ENCODE measurements at regions not wholly inside any gene's neighbourhood (a gene's known extent, or its start where the extent isn't known, plus 50 kb on each side); places are given as distances from the start of the nearest gene placed in this dataset.

DNA sequence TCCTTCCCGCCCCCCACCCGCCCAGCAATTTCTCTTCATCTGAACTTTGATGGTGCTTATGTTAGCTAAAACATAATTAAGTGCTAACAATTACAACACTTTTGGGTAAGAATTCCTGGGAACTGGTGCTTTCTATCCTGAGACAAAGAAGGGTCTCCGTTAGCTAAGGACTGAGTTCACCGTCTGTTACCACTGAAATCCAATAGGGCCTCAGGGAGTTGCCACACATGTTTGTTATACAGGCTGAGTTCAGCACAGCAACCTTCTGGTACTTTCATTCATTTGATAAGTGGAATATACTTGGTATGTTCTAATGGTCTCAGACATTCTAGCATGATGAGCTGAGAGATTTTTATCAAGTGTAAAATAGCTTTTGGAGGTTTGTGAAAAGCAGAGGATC lies 437.9 kb downstream of the EFNA5 start:
- H3K9me3 ChIP-seq (ENCODE audit: low read depth): no peaks in the 10 kb centered on the region
- no peaks in the 10 kb centered on the region for H3K4me1 ChIP-seq (ENCODE audit: low read depth)
- TF ChIP-seq, protein P1, sequence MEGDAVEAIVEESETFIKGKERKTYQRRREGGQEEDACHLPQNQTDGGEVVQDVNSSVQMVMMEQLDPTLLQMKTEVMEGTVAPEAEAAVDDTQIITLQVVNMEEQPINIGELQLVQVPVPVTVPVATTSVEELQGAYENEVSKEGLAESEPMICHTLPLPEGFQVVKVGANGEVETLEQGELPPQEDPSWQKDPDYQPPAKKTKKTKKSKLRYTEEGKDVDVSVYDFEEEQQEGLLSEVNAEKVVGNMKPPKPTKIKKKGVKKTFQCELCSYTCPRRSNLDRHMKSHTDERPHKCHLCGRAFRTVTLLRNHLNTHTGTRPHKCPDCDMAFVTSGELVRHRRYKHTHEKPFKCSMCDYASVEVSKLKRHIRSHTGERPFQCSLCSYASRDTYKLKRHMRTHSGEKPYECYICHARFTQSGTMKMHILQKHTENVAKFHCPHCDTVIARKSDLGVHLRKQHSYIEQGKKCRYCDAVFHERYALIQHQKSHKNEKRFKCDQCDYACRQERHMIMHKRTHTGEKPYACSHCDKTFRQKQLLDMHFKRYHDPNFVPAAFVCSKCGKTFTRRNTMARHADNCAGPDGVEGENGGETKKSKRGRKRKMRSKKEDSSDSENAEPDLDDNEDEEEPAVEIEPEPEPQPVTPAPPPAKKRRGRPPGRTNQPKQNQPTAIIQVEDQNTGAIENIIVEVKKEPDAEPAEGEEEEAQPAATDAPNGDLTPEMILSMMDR (IDR thresholded peaks at IDR 0.05; ENCODE audit: low read depth, low read length): no peak

GRCh38 chr5:107232293-107232692 lies 438.4 kb downstream of the EFNA5 start:
- H3K27ac ChIP-seq: no peak overlapping the region
- TF ChIP-seq, protein P1 (IDR thresholded peaks at IDR 0.05; ENCODE audit: low read depth, low read length): no peak
- no peaks in the 10 kb centered on the region for H3K27me3 ChIP-seq
- H3K9me3 ChIP-seq (ENCODE audit: low read depth): no peaks in the 10 kb centered on the region
- H3K4me3 ChIP-seq: no peak overlapping the region
- DNase-seq (ENCODE audit: low read depth in 1 of 2, low spot score in 1 of 2): no peak
- no peaks in the 10 kb centered on the region for H3K4me1 ChIP-seq (ENCODE audit: low read depth)
- no peaks in the 10 kb centered on the region for H3K36me3 ChIP-seq

More for the DNA sequence above, 437.9 kb downstream of the EFNA5 start:
- Histone ChIP-seq H3K4me3 (no peak overlapping the region), H3K36me3 (no peaks in the 10 kb centered on the region), H3K27ac (no peak overlapping the region), H3K27me3 (no peaks in the 10 kb centered on the region)
- DNase-seq (ENCODE audit: low read depth in 1 of 2, low spot score in 1 of 2): no peak

- H3K36me3 ChIP-seq: no peaks in the 10 kb centered on the region
- TF ChIP-seq, protein P1 (IDR thresholded peaks at IDR 0.05; ENCODE audit: low read depth, low read length): no peak
- no peak for DNase-seq (ENCODE audit: low read depth in 1 of 2, low spot score in 1 of 2)
Observed at GRCh38 chr5:107231191-107231590, 439.5 kb downstream of the EFNA5 start.

GRCh38 chr5:107230367-107230766 lies 440.4 kb downstream of the EFNA5 start:
- TF ChIP-seq, protein P1 (IDR thresholded peaks at IDR 0.05; ENCODE audit: low read depth, low read length): no peak
- Histone ChIP-seq H3K36me3 (no peaks in the 10 kb centered on the region), H3K27me3 (no peaks in the 10 kb centered on the region), H3K27ac (no peak overlapping the region), H3K9me3 (ENCODE audit: low read depth) (no peaks in the 10 kb centered on the region), H3K4me1 (ENCODE audit: low read depth) (no peaks in the 10 kb centered on the region), H3K4me3 (no peak overlapping the region)
- DNase-seq (ENCODE audit: low read depth in 1 of 2, low spot score in 1 of 2): no peak

More at GRCh38 chr5:107231191-107231590, 439.5 kb downstream of the EFNA5 start:
- no peak overlapping the region for H3K4me3 ChIP-seq
- no peaks in the 10 kb centered on the region for H3K4me1 ChIP-seq (ENCODE audit: low read depth)
- H3K9me3 ChIP-seq (ENCODE audit: low read depth): no peaks in the 10 kb centered on the region
- no peak overlapping the region for H3K27ac ChIP-seq
- H3K27me3 ChIP-seq: no peaks in the 10 kb centered on the region

GRCh38 chr5:107228226-107228625 lies 442.5 kb downstream of the EFNA5 start:
- no peak for DNase-seq (ENCODE audit: low read depth in 1 of 2, low spot score in 1 of 2)
- no peaks in the 10 kb centered on the region for H3K27me3 ChIP-seq
- H3K27ac ChIP-seq: no peak overlapping the region
- H3K9me3 ChIP-seq (ENCODE audit: low read depth): no peaks in the 10 kb centered on the region
- no peaks in the 10 kb centered on the region for H3K4me1 ChIP-seq (ENCODE audit: low read depth)
- H3K36me3 ChIP-seq: no peaks in the 10 kb centered on the region
- no peak overlapping the region for H3K4me3 ChIP-seq
- TF ChIP-seq, protein P1 (IDR thresholded peaks at IDR 0.05; ENCODE audit: low read depth, low read length): no peak

DNA sequence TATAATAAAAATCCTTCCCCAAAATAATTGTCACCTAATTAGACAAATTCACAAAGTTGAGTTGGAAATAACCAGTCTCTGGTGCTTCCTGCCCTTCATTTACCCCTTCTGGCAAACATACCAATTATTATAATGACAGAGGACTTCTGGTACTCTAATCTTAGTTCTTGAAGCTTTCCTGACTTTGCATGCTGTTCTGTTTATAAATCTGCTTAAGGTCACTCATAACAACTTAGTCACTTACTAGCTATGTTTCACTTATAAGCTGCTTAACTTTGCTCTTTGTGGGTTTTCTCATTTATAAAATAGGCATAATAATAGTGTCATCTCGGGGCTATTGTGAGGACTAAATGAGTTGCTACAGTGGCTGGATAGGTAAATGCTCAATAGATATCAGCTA lies 446.5 kb downstream of the EFNA5 start:
- TF ChIP-seq, protein P1 (IDR thresholded peaks at IDR 0.05; ENCODE audit: low read depth, low read length): no peak

More for the DNA sequence above, 446.5 kb downstream of the EFNA5 start:
- no peak for DNase-seq (ENCODE audit: low read depth in 1 of 2, low spot score in 1 of 2)
- H3K4me3 ChIP-seq: no peak overlapping the region
- H3K4me1 ChIP-seq (ENCODE audit: low read depth): no peaks in the 10 kb centered on the region
- no peaks in the 10 kb centered on the region for H3K27me3 ChIP-seq
- H3K36me3 ChIP-seq: no peaks in the 10 kb centered on the region
- no peak overlapping the region for H3K27ac ChIP-seq
- H3K9me3 ChIP-seq (ENCODE audit: low read depth): no peaks in the 10 kb centered on the region
